MM.1S (cell line): ENCODE measurements at regions not wholly inside any gene's neighbourhood (a gene's known extent, or its start where the extent isn't known, plus 50 kb on each side); places are given as distances from the start of the nearest gene placed in this dataset.

Source experiments
- EZH2 ChIP-seq: fragments of 300-600 bp; sonication (generic); optimal IDR thresholded peaks from 2 replicates; pipeline ENCODE3; 2017; ENCODE audit warnings: low read depth, mild to moderate bottlenecking, antibody characterized with exemption, low read length, mixed read lengths
- TF ChIP-seq, protein P1 (sequence below): fragments of 300-600 bp; sonication (generic); IDR thresholded peaks from 2 replicates; pipeline ENCODE4 v1.5.1; 2016; ENCODE audit warnings: antibody characterized with exemption, low read length, mixed read lengths

DNA sequence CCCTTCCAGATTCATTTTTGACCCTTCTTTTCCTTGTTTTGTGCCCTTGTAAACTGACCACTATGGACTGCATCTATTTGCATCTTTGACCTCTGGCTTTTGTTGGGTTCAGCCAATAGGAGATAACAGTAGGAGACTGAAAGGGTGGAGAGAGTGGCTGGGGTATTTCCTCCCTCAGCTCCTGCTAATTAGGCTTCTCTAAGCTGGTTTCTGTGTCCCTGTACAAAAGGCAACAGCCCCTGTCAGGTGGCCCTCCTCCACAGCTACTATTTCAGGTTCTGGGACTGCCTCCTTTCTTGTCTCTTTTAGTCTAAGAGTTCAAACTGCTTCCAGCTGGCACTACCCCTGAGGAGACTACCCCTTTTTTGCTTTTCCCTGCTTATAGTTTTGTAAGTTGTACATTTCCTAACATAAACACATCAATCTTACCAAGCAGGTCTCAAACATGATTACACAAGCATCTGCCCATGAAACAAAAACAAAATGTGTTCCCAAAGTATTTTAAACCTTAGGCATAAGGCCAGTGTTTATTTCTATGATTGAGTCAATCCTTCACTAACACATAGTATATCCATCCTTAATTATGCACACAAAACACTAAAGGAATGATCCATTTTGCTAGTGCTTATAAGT, 262.0 kb upstream of the TRPM3 start:
- TF ChIP-seq, protein P1, sequence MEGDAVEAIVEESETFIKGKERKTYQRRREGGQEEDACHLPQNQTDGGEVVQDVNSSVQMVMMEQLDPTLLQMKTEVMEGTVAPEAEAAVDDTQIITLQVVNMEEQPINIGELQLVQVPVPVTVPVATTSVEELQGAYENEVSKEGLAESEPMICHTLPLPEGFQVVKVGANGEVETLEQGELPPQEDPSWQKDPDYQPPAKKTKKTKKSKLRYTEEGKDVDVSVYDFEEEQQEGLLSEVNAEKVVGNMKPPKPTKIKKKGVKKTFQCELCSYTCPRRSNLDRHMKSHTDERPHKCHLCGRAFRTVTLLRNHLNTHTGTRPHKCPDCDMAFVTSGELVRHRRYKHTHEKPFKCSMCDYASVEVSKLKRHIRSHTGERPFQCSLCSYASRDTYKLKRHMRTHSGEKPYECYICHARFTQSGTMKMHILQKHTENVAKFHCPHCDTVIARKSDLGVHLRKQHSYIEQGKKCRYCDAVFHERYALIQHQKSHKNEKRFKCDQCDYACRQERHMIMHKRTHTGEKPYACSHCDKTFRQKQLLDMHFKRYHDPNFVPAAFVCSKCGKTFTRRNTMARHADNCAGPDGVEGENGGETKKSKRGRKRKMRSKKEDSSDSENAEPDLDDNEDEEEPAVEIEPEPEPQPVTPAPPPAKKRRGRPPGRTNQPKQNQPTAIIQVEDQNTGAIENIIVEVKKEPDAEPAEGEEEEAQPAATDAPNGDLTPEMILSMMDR: no peak
- no peak for TF ChIP-seq EZH2
